ENCODE measurements at regions not wholly inside any gene's neighbourhood (a gene's known extent, or its start where the extent isn't known, plus 50 kb on each side); places are given as distances from the start of the nearest gene placed in this dataset.
"Not testable (repeated sequence)": the region's sequence is repeated elsewhere in the genome, so short reads cannot be mapped to it uniquely, and the experiment has no call there.

DNA sequence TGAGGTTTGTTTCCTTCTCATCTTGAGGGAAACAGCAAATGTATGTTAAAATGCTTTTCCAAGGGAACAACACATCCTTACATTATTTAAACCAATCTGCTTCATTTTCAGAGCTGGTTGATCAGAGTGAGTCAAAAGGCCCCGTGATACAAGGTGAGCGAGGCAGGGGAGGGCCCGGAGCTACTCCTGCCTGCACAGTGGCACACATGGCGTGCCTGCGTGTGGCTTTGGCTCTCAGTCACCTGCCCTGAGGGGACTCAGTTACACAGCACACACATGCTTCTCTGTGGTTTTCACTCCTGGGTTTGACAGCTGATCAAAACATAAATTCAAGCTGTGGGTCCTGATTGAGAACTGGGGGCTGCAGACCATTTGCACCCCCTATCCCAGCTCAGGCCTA lies 105.3 kb downstream of the NSUN5 start:
- TF ChIP-seq CHD1 (IDR thresholded peaks at IDR 0.05; ENCODE audit: low read depth, low read length); POLR2A (IDR thresholded peaks at IDR 0.05; ENCODE audit: low read depth, low read length); CTCF (conservative IDR thresholded peaks at IDR 0.05; ENCODE audit: low read depth, low read length); SMC3 (IDR thresholded peaks at IDR 0.05; ENCODE audit: low read depth, low read length): not testable (repeated sequence)

Measured in IMR-90 (cell line).